B cell (primary cell): ENCODE measurements at regions not wholly inside any gene's neighbourhood (a gene's known extent, or its start where the extent isn't known, plus 50 kb on each side); places are given as distances from the start of the nearest gene placed in this dataset.

ENCODE experiments used
- CTCF ChIP-seq: fragments of 200-600 bp; IDR thresholded peaks from one replicate; pipeline ENCODE4 v1.8.0; 2022; ENCODE audit warnings: antibody characterized with exemption, mild to moderate bottlenecking
- EZH2 ChIP-seq: IDR thresholded peaks from 2 replicates; pipeline ENCODE4 v1.6.1; 2012; ENCODE audit warnings: borderline replicate concordance, low read depth, mild to moderate bottlenecking, moderate library complexity, low read length; ENCODE audit not compliant: insufficient read depth, poor library complexity, severe bottlenecking

GRCh38 chr20:62589150-62589498 lies 53.2 kb upstream of the SLCO4A1 start:
- TF ChIP-seq EZH2 (no peak), CTCF (no peak)
